Hematopoietic multipotent progenitor cell (in vitro differentiated cells): ENCODE measurements at regions not wholly inside any gene's neighbourhood (a gene's known extent, or its start where the extent isn't known, plus 50 kb on each side); places are given as distances from the start of the nearest gene placed in this dataset.

Source experiments
- DNase-seq, 3 donors: peaks; one replicate each; pipeline ENCODE4 v3.0.0-alpha.2; 2011 to 2015; ENCODE audit warnings: low read depth in 2 of 3, low spot score in 2 of 3

- no peak for DNase-seq
Observed at GRCh38 chr9:73841018-73841417, 656.1 kb upstream of the RORB start.

GRCh38 chr9:73844135-73844534, 653.0 kb upstream of the RORB start:
- no peak for DNase-seq

GRCh38 chr9:73845539-73845938, 651.6 kb upstream of the RORB start:
- DNase-seq, result no peak

- no peak for DNase-seq
Observed at GRCh38 chr9:73845954-73846690, 651.0 kb upstream of the RORB start.

- no peak for DNase-seq
Observed at GRCh38 chr9:73847536-73847935, 649.6 kb upstream of the RORB start.

GRCh38 chr9:73853549-73853948, 643.6 kb upstream of the RORB start:
- no peak for DNase-seq

- DNase-seq, result no peak
Observed at GRCh38 chr9:73855206-73855605, 641.9 kb upstream of the RORB start.

GRCh38 chr9:73863924-73864323, 633.2 kb upstream of the RORB start:
- DNase-seq, result no peak

- no peak for DNase-seq
Observed at GRCh38 chr9:73866451-73866850, 630.7 kb upstream of the RORB start.

- peak in 2 of 3 donors; percentile 80 to 84 for DNase-seq
Observed at GRCh38 chr9:73869264-73869663, 627.9 kb upstream of the RORB start.

- no peak for DNase-seq
Observed at GRCh38 chr9:73871636-73872035, 625.5 kb upstream of the RORB start.

- no peak for DNase-seq
Observed at GRCh38 chr9:73872701-73873100, 624.4 kb upstream of the RORB start.

- DNase-seq, result no peak
Observed at GRCh38 chr9:73880101-73880500, 617.0 kb upstream of the RORB start.

GRCh38 chr9:73889023-73889422, 608.1 kb upstream of the RORB start:
- no peak for DNase-seq

- no peak for DNase-seq
Observed at GRCh38 chr9:73890685-73891277, 606.4 kb upstream of the RORB start.

- no peak for DNase-seq
Observed at GRCh38 chr9:73892335-73892734, 604.8 kb upstream of the RORB start.

GRCh38 chr9:73893230-73893629, 603.9 kb upstream of the RORB start:
- no peak for DNase-seq

GRCh38 chr9:73896061-73896460, 601.1 kb upstream of the RORB start:
- no peak for DNase-seq

- no peak for DNase-seq
Observed at GRCh38 chr9:73906671-73907070, 590.5 kb upstream of the RORB start.

GRCh38 chr9:73911804-73912203, 585.3 kb upstream of the RORB start:
- no peak for DNase-seq

GRCh38 chr9:73916016-73916673, 581.0 kb upstream of the RORB start:
- no peak for DNase-seq

- no peak for DNase-seq
Observed at GRCh38 chr9:73919712-73920111, 577.4 kb upstream of the RORB start.
